HCT116 (cell line): ENCODE measurements at regions not wholly inside any gene's neighbourhood (a gene's known extent, or its start where the extent isn't known, plus 50 kb on each side); places are given as distances from the start of the nearest gene placed in this dataset.

Experiments
- ATAC-seq: fragments of 200-7000 bp; cut with Tn5 transposase; 2 replicates; pipeline ENCODE4 v1.9.1; 2020; ENCODE audit warnings: mild to moderate bottlenecking, moderate library complexity
- BruUV-seq: library from RNA; stranded (reverse); fragments of 400-500 nt; replicated peaks from 2 replicates; lab custom pipeline; 2021; lab: Mats Ljungman, UMichigan
- CTCF ChIA-PET: fragments of 300-600 bp; sonication (Branson Sonifier 250); formaldehyde crosslinking; loops from one replicate; lab custom pipeline; 2021; ENCODE audit warnings: antibody characterized with exemption; lab: Charles Lee
- POLR2A ChIA-PET: fragments of 300-600, 350-600 bp; sonication (Branson Sonifier 250); formaldehyde crosslinking; loops from one replicate; lab custom pipeline; 2021; ENCODE audit warnings: antibody characterized with exemption; lab: Charles Lee
- RAD21 ChIA-PET, 2 experiments: fragments of 300-600 bp; sonication (Branson Sonifier 250); formaldehyde crosslinking; loops; one replicate each; lab custom pipeline; 2023; ENCODE audit warnings: low total read pairs in 2 of 2; ENCODE audit not compliant: uncharacterized antibody in 2 of 2, unreplicated experiment in 2 of 2, low non-redundant PET in 1 of 2; lab: Charles Lee
- DNase-seq: peaks from one replicate; pipeline ENCODE4 v3.0.0-alpha.2; 2010; ENCODE audit warnings: low read depth, low spot score
- H2AFZ ChIP-seq: fragments of 200-600 bp; shearing (Covaris generic), sonication (generic); 2 replicates; pipeline ENCODE4 v1.6.1; 2017; ENCODE audit warnings: low read depth, mixed run types, mixed read lengths, antibody characterized with exemption, low read length; ENCODE audit not compliant: poor library complexity, severe bottlenecking
- H3K27ac ChIP-seq: 2 replicates; pipeline ENCODE4 v1.5.1; 2012; ENCODE audit warnings: low read depth, low read length
- H3K27me3 ChIP-seq: fragments of 200-600 bp; sonication (generic); 2 replicates; pipeline ENCODE4 v1.6.1; 2016; ENCODE audit warnings: mixed run types, low read length, mixed read lengths; ENCODE audit not compliant: insufficient read depth
- H3K36me3 ChIP-seq, 2 experiments: fragments of 200-500 bp in 1 of 2; fragments of 200-600 bp in 1 of 2; sonication (Bioruptor generic) in 1 of 2; sonication (generic) in 1 of 2; 2 replicates each; pipeline versions ENCODE4 v1.5.1 to v1.6.1; 2014 to 2016; ENCODE audit warnings: low read length in 2 of 2, inconsistent platforms in 1 of 2, mixed read lengths in 1 of 2, mixed run types in 1 of 2; ENCODE audit not compliant: insufficient read depth in 2 of 2, control insufficient read depth in 1 of 2
- H3K4me1 ChIP-seq, 2 experiments: fragments of 200-600 bp in 1 of 2; sonication (generic) in 1 of 2; 2 replicates each; pipeline versions ENCODE4 v1.5.1 to v1.6.1; 2012 to 2017; ENCODE audit warnings: low read length in 2 of 2, inconsistent platforms in 1 of 2, mild to moderate bottlenecking in 1 of 2, mixed read lengths in 1 of 2, mixed run types in 1 of 2, moderate library complexity in 1 of 2; ENCODE audit not compliant: insufficient read depth in 2 of 2, control insufficient read depth in 1 of 2
- H3K4me2 ChIP-seq: fragments of 200-600 bp; sonication (generic); 2 replicates; pipeline ENCODE4 v1.6.1; 2017; ENCODE audit warnings: mixed run types, low read length, mixed read lengths
- H3K4me3 ChIP-seq, 2 experiments: fragments of 200-600 bp in 1 of 2; sonication (generic) in 1 of 2; replicated peaks in 1 of 2; 2 replicates each; pipeline ENCODE4 v1.5.1; 2011 to 2016; ENCODE audit warnings: low read length in 2 of 2, control low read depth in 1 of 2, low read depth in 1 of 2, mild to moderate bottlenecking in 1 of 2, mixed read lengths in 1 of 2, mixed run types in 1 of 2
- H3K79me2 ChIP-seq: fragments of 200-600 bp; sonication (generic); 2 replicates; pipeline ENCODE4 v1.6.1; 2017; ENCODE audit warnings: mild to moderate bottlenecking, mixed run types, low read length, moderate library complexity, mixed read lengths; ENCODE audit not compliant: insufficient read depth
- H3K9ac ChIP-seq: fragments of 200-600 bp; sonication (generic); 2 replicates; pipeline ENCODE4 v1.6.1; 2016; ENCODE audit warnings: low read length, mixed read lengths
- H3K9me2 ChIP-seq: fragments of 200-600 bp; sonication (generic), shearing (Covaris generic); 2 replicates; pipeline ENCODE4 v1.6.1; 2017; ENCODE audit warnings: mixed run types, mild to moderate bottlenecking, moderate library complexity; ENCODE audit not compliant: insufficient read depth
- H3K9me3 ChIP-seq, 2 experiments: fragments of 200-500 bp in 1 of 2; fragments of 200-600 bp in 1 of 2; sonication (Bioruptor generic) in 1 of 2; sonication (generic) in 1 of 2; 2 replicates each; pipeline ENCODE4 v1.6.1; 2014 to 2017; ENCODE audit warnings: low read length in 2 of 2, mixed read lengths in 2 of 2, inconsistent platforms in 1 of 2, low read depth in 1 of 2, mild to moderate bottlenecking in 1 of 2, mixed run types in 1 of 2, moderate library complexity in 1 of 2; ENCODE audit not compliant: control insufficient read depth in 1 of 2, insufficient read depth in 1 of 2
- H4K20me1 ChIP-seq: fragments of 200-600 bp; sonication (generic), shearing (Covaris generic); 2 replicates; pipeline ENCODE4 v1.6.1; 2017; ENCODE audit warnings: mixed run types, mild to moderate bottlenecking, moderate library complexity; ENCODE audit not compliant: insufficient read depth
- CBX3 ChIP-seq: IDR thresholded peaks from 2 replicates; pipeline ENCODE4 v1.6.1; 2012; ENCODE audit warnings: low read depth
- EGR1 ChIP-seq: IDR thresholded peaks from 2 replicates; pipeline ENCODE4 v1.6.1; 2012; ENCODE audit warnings: low read depth
- ELF1 ChIP-seq: IDR thresholded peaks from 2 replicates; pipeline ENCODE4 v1.6.1; 2012; ENCODE audit warnings: low read depth, borderline replicate concordance
- EZH2 ChIP-seq: fragments of 200-600 bp; sonication (generic); IDR thresholded peaks from 2 replicates; pipeline ENCODE4 v1.6.1; 2017; ENCODE audit warnings: antibody characterized with exemption, mixed run types
- EZH2phosphoT487 ChIP-seq: fragments of 200-600 bp; IDR thresholded peaks from 2 replicates; pipeline ENCODE4 v1.6.1; 2018; ENCODE audit warnings: antibody characterized with exemption, borderline replicate concordance
- FOSL1 ChIP-seq: IDR thresholded peaks from 2 replicates; pipeline ENCODE4 v1.6.1; 2012; ENCODE audit warnings: low read depth
- JUND ChIP-seq: IDR thresholded peaks from 2 replicates; pipeline ENCODE4 v1.6.1; 2012
- POLR2A ChIP-seq: IDR thresholded peaks from 2 replicates; pipeline ENCODE4 v1.7.0; 2011; ENCODE audit warnings: borderline replicate concordance; ENCODE audit not compliant: insufficient read depth, insufficient read length; ENCODE audit errors: extremely low read depth
- POLR2AphosphoS5 ChIP-seq: IDR thresholded peaks from 2 replicates; pipeline ENCODE4 v1.6.1; 2011; ENCODE audit warnings: mild to moderate bottlenecking, low read depth, low read length, moderate library complexity
- RAD21 ChIP-seq: IDR thresholded peaks from 2 replicates; pipeline ENCODE4 v1.6.1; 2012; ENCODE audit warnings: low read depth, mild to moderate bottlenecking
- SIN3A ChIP-seq: IDR thresholded peaks from 2 replicates; pipeline ENCODE4 v1.6.1; 2012; ENCODE audit warnings: low read depth
- SP1 ChIP-seq: IDR thresholded peaks from 2 replicates; pipeline ENCODE4 v1.6.1; 2012; ENCODE audit warnings: low read depth
- SRF ChIP-seq: IDR thresholded peaks from 2 replicates; pipeline ENCODE4 v1.6.1; 2012; ENCODE audit warnings: low read depth
- TCF7L2 ChIP-seq: IDR thresholded peaks from 2 replicates; pipeline ENCODE4 v1.7.0; 2011; ENCODE audit warnings: borderline replicate concordance, inconsistent platforms; ENCODE audit not compliant: insufficient read depth, insufficient read length; ENCODE audit errors: extremely low read depth
- YY1 ChIP-seq: IDR thresholded peaks from 2 replicates; pipeline ENCODE4 v1.6.1; 2011; ENCODE audit warnings: low read length, low read depth, moderate library complexity, mild to moderate bottlenecking; ENCODE audit not compliant: insufficient replicate concordance; ENCODE audit errors: extremely low read depth
- ZFX ChIP-seq: fragments of 450-650 bp; IDR thresholded peaks from 2 replicates; pipeline ENCODE4 v1.6.1; 2017
- intact Hi-C: fragments of 100-400 bp; cut with micrococcal nuclease; formaldehyde crosslinking; loops from 2 replicates; pipeline ENCODE4 v1.10.0; 2022
- TF ChIP-seq, protein P1 (sequence below): IDR thresholded peaks from 2 replicates; pipeline ENCODE4 v1.6.1; 2012
- TF ChIP-seq, protein P2 (sequence below): IDR thresholded peaks from 2 replicates; pipeline ENCODE4 v1.6.1; 2012
- TF ChIP-seq, protein P3 (sequence below): IDR thresholded peaks from 2 replicates; pipeline ENCODE4 v1.6.1; 2012; ENCODE audit warnings: low read depth

DNA sequence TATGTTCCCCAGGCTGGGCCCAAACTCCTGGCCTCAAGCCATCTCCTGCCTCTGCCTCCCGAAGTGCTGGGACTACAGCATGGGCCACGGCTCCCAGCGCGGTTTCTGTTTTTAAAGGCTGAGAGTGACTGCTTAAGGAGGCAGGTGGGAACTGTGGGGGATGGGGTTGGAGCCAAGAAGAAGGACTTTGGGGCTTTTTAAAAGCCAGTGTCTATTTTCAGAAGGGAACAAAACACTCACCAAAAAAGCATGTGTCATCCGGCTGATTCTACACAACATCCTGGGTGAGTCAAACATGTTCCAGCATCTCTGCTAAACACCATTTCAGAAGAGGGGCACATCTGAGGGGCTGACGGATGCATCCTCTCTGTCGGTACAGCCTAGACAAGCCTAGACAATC is 824.5 kb downstream of the TYW1 start:
- Histone ChIP-seq H3K4me3 (no peak overlapping the region), H3K79me2 (no peaks in the 10 kb centered on the region), H3K9me3 (peaks cover 5 to 18% of the 10 kb centered on the region in 2 experiments; a peak in 2 of 4 replicates), H3K9me2 (no peaks in the 10 kb centered on the region), H3K4me1 (no peaks in the 10 kb centered on the region), H3K27me3 (no peaks in the 10 kb centered on the region), H3K36me3 (no peaks in the 10 kb centered on the region), H3K9ac (no peak overlapping the region), H2AFZ (no peak overlapping the region)
- ChIA-PET POLR2A (no interaction called here), CTCF (no interaction called here)
- intact Hi-C loops, result no loop called here
- ATAC-seq, result no peak
- TF ChIP-seq, protein P1, sequence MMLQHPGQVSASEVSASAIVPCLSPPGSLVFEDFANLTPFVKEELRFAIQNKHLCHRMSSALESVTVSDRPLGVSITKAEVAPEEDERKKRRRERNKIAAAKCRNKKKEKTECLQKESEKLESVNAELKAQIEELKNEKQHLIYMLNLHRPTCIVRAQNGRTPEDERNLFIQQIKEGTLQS, result no peak
- no peak for TF ChIP-seq SIN3A
- TF ChIP-seq, protein P2, sequence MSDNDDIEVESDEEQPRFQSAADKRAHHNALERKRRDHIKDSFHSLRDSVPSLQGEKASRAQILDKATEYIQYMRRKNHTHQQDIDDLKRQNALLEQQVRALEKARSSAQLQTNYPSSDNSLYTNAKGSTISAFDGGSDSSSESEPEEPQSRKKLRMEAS, result no peak
- no peak for TF ChIP-seq CBX3
- TF ChIP-seq, protein P3, sequence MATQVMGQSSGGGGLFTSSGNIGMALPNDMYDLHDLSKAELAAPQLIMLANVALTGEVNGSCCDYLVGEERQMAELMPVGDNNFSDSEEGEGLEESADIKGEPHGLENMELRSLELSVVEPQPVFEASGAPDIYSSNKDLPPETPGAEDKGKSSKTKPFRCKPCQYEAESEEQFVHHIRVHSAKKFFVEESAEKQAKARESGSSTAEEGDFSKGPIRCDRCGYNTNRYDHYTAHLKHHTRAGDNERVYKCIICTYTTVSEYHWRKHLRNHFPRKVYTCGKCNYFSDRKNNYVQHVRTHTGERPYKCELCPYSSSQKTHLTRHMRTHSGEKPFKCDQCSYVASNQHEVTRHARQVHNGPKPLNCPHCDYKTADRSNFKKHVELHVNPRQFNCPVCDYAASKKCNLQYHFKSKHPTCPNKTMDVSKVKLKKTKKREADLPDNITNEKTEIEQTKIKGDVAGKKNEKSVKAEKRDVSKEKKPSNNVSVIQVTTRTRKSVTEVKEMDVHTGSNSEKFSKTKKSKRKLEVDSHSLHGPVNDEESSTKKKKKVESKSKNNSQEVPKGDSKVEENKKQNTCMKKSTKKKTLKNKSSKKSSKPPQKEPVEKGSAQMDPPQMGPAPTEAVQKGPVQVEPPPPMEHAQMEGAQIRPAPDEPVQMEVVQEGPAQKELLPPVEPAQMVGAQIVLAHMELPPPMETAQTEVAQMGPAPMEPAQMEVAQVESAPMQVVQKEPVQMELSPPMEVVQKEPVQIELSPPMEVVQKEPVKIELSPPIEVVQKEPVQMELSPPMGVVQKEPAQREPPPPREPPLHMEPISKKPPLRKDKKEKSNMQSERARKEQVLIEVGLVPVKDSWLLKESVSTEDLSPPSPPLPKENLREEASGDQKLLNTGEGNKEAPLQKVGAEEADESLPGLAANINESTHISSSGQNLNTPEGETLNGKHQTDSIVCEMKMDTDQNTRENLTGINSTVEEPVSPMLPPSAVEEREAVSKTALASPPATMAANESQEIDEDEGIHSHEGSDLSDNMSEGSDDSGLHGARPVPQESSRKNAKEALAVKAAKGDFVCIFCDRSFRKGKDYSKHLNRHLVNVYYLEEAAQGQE, result no peak
- TF ChIP-seq EZH2, result no peak
- no peak for TF ChIP-seq ELF1
- no peak for TF ChIP-seq SP1
- no peak for TF ChIP-seq YY1
- TF ChIP-seq TCF7L2, result no peak
- TF ChIP-seq JUND, result no peak
- TF ChIP-seq SRF, result no peak
- TF ChIP-seq FOSL1, result no peak
- TF ChIP-seq RAD21, result no peak
- no peak for TF ChIP-seq POLR2AphosphoS5
- no peak for TF ChIP-seq EGR1
- TF ChIP-seq ZFX, result no peak
- no peak for TF ChIP-seq POLR2A
- no peak for TF ChIP-seq EZH2phosphoT487
- TF ChIP-seq, all 23 proteins: peak for 0
- no TSS peak for BruUV-seq
- Histone ChIP-seq H3K27ac (no peak overlapping the region), H3K4me2 (no peak overlapping the region), H4K20me1 (no peaks in the 10 kb centered on the region)
- RAD21 ChIA-PET, result no interaction called here
- no peak for DNase-seq
